GM23338 (cell line): ENCODE measurements at regions not wholly inside any gene's neighbourhood (a gene's known extent, or its start where the extent isn't known, plus 50 kb on each side); places are given as distances from the start of the nearest gene placed in this dataset.

Source experiments
- CREB1 ChIP-seq: fragments of 250-450 bp; sonication (Bioruptor Pico); IDR thresholded peaks from 2 replicates; pipeline ENCODE4 v1.5.0; 2020; ENCODE audit warnings: low read depth, mild to moderate bottlenecking, moderate library complexity
- EZH2 ChIP-seq: fragments of 200-600 bp; sonication (generic); IDR thresholded peaks from one replicate; pipeline ENCODE4 v1.8.0; 2017; ENCODE audit warnings: antibody characterized with exemption, mild to moderate bottlenecking, low read depth; ENCODE audit not compliant: unreplicated experiment
- JUNB ChIP-seq: IDR thresholded peaks from one replicate; pipeline ENCODE4 v1.6.1; 2016; ENCODE audit warnings: antibody characterized with exemption; ENCODE audit not compliant: unreplicated experiment
- POLR2AphosphoS5 ChIP-seq: IDR thresholded peaks from 2 replicates; pipeline ENCODE4 v1.6.1; 2016; ENCODE audit warnings: antibody characterized with exemption, low read depth
- ZNF114 ChIP-seq: fragments of 250-450 bp; sonication (Bioruptor Pico); IDR thresholded peaks from 2 replicates; pipeline ENCODE4 v1.5.0; 2020; ENCODE audit warnings: mild to moderate bottlenecking, moderate library complexity
- TF ChIP-seq, protein P1 (sequence below), 2 experiments: fragments of 200-600 bp in 1 of 2; sonication (generic) in 1 of 2; conservative IDR thresholded peaks; 2 replicates each; pipeline versions ENCODE4 v1.5.1 to v1.6.1; 2016 to 2017; ENCODE audit warnings: antibody characterized with exemption in 2 of 2, low read depth in 2 of 2, mild to moderate bottlenecking in 2 of 2, moderate library complexity in 1 of 2
- TF ChIP-seq, protein P2 (sequence below): IDR thresholded peaks from one replicate; pipeline ENCODE4 v1.6.1; 2018; ENCODE audit warnings: antibody characterized with exemption; ENCODE audit not compliant: unreplicated experiment

DNA sequence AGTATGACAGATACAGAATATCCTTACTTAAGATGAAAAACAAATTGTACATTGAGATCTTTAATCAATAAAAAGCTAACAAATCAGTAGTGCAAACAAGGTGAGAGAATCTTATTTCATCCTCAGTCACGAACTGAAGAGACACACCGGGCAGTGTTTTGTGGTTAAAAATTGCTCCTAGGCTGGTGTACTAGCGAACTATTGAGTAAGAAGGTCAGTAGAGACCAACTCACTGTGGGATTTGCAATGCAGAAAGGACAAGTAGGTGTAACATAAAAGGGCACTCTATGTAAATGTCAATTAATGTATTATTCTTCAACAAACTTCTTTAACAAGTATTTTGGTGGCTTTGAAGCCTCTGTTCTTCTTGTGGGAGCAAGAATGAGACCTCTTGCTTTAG lies 260.2 kb upstream of the PPARGC1A start:
- TF ChIP-seq, protein P1, sequence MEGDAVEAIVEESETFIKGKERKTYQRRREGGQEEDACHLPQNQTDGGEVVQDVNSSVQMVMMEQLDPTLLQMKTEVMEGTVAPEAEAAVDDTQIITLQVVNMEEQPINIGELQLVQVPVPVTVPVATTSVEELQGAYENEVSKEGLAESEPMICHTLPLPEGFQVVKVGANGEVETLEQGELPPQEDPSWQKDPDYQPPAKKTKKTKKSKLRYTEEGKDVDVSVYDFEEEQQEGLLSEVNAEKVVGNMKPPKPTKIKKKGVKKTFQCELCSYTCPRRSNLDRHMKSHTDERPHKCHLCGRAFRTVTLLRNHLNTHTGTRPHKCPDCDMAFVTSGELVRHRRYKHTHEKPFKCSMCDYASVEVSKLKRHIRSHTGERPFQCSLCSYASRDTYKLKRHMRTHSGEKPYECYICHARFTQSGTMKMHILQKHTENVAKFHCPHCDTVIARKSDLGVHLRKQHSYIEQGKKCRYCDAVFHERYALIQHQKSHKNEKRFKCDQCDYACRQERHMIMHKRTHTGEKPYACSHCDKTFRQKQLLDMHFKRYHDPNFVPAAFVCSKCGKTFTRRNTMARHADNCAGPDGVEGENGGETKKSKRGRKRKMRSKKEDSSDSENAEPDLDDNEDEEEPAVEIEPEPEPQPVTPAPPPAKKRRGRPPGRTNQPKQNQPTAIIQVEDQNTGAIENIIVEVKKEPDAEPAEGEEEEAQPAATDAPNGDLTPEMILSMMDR (conservative IDR thresholded peaks at IDR 0.05; ENCODE audit: low read depth in 2 of 2), result no peak
- TF ChIP-seq EZH2 (no peak), POLR2AphosphoS5 (no peak), JUNB (no peak), CREB1 (no peak), ZNF114 (CRISPR knock-in tag) (no peak)
- TF ChIP-seq, protein P2, sequence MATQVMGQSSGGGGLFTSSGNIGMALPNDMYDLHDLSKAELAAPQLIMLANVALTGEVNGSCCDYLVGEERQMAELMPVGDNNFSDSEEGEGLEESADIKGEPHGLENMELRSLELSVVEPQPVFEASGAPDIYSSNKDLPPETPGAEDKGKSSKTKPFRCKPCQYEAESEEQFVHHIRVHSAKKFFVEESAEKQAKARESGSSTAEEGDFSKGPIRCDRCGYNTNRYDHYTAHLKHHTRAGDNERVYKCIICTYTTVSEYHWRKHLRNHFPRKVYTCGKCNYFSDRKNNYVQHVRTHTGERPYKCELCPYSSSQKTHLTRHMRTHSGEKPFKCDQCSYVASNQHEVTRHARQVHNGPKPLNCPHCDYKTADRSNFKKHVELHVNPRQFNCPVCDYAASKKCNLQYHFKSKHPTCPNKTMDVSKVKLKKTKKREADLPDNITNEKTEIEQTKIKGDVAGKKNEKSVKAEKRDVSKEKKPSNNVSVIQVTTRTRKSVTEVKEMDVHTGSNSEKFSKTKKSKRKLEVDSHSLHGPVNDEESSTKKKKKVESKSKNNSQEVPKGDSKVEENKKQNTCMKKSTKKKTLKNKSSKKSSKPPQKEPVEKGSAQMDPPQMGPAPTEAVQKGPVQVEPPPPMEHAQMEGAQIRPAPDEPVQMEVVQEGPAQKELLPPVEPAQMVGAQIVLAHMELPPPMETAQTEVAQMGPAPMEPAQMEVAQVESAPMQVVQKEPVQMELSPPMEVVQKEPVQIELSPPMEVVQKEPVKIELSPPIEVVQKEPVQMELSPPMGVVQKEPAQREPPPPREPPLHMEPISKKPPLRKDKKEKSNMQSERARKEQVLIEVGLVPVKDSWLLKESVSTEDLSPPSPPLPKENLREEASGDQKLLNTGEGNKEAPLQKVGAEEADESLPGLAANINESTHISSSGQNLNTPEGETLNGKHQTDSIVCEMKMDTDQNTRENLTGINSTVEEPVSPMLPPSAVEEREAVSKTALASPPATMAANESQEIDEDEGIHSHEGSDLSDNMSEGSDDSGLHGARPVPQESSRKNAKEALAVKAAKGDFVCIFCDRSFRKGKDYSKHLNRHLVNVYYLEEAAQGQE, result no peak
